HUDEP-2 (cell line): ENCODE measurements at regions not wholly inside any gene's neighbourhood (a gene's known extent, or its start where the extent isn't known, plus 50 kb on each side); places are given as distances from the start of the nearest gene placed in this dataset.

ENCODE experiments used
- DNase-seq, 76 experiments: peaks; one replicate each; lab custom pipeline; 2025; ENCODE audit not compliant: unreplicated experiment in 76 of 76; lab: John Stamatoyannopoulos, UW

GRCh38 chr13:63167699-63168337 is 1752.2 kb upstream of the PCDH20 start:
- no peak for DNase-seq

- peak in 1 of 76 experiments; percentile 0 for DNase-seq
Measured at GRCh38 chr13:63166345-63166744, 1750.7 kb upstream of the PCDH20 start.

- no peak for DNase-seq
Measured at GRCh38 chr13:63163903-63164302, 1748.3 kb upstream of the PCDH20 start.

- DNase-seq, result no peak
Measured at GRCh38 chr13:63161219-63161618, 1745.6 kb upstream of the PCDH20 start.

GRCh38 chr13:63156816-63157215 is 1741.2 kb upstream of the PCDH20 start:
- DNase-seq, result no peak

GRCh38 chr13:63149375-63149774 is 1733.7 kb upstream of the PCDH20 start:
- DNase-seq, result no peak

- DNase-seq, result peak in 1 of 76 experiments; percentile 11
Measured at GRCh38 chr13:63139277-63139676, 1723.6 kb upstream of the PCDH20 start.

- no peak for DNase-seq
Measured at GRCh38 chr13:63129995-63130394, 1714.3 kb upstream of the PCDH20 start.

GRCh38 chr13:63128716-63129115 is 1713.1 kb upstream of the PCDH20 start:
- no peak for DNase-seq

GRCh38 chr13:63124863-63125262 is 1709.2 kb upstream of the PCDH20 start:
- peak in 2 of 76 experiments; percentile 3 to 16 for DNase-seq

- no peak for DNase-seq
Measured at GRCh38 chr13:63120883-63121282, 1705.2 kb upstream of the PCDH20 start.

- DNase-seq, result no peak
Measured at GRCh38 chr13:63117710-63118109, 1702.1 kb upstream of the PCDH20 start.

GRCh38 chr13:63112799-63113395 is 1697.2 kb upstream of the PCDH20 start:
- no peak for DNase-seq

- no peak for DNase-seq
Measured at GRCh38 chr13:63110466-63110865, 1694.8 kb upstream of the PCDH20 start.

- no peak for DNase-seq
Measured at GRCh38 chr13:63107179-63107943, 1691.7 kb upstream of the PCDH20 start.

GRCh38 chr13:63094717-63095116 is 1679.1 kb upstream of the PCDH20 start:
- no peak for DNase-seq

- DNase-seq, result no peak
Measured at GRCh38 chr13:63093907-63094469, 1678.3 kb upstream of the PCDH20 start.

- DNase-seq, result no peak
Measured at GRCh38 chr13:63092456-63092855, 1676.8 kb upstream of the PCDH20 start.

- no peak for DNase-seq
Measured at GRCh38 chr13:63090524-63090923, 1674.9 kb upstream of the PCDH20 start.

GRCh38 chr13:63088226-63088625 is 1672.6 kb upstream of the PCDH20 start:
- no peak for DNase-seq

GRCh38 chr13:63086286-63086685 is 1670.6 kb upstream of the PCDH20 start:
- DNase-seq, result no peak

GRCh38 chr13:63085851-63086250 is 1670.2 kb upstream of the PCDH20 start:
- no peak for DNase-seq
